HG03159 (cell line): ENCODE measurements at regions not wholly inside any gene's neighbourhood (a gene's known extent, or its start where the extent isn't known, plus 50 kb on each side); places are given as distances from the start of the nearest gene placed in this dataset.

Source experiments
- ATAC-seq: cut with Tn5 transposase; IDR thresholded peaks from one replicate; pipeline ENCODE4 v1.9.1; 2021; ENCODE audit warnings: mild to moderate bottlenecking, moderate library complexity; ENCODE audit not compliant: unreplicated experiment

DNA sequence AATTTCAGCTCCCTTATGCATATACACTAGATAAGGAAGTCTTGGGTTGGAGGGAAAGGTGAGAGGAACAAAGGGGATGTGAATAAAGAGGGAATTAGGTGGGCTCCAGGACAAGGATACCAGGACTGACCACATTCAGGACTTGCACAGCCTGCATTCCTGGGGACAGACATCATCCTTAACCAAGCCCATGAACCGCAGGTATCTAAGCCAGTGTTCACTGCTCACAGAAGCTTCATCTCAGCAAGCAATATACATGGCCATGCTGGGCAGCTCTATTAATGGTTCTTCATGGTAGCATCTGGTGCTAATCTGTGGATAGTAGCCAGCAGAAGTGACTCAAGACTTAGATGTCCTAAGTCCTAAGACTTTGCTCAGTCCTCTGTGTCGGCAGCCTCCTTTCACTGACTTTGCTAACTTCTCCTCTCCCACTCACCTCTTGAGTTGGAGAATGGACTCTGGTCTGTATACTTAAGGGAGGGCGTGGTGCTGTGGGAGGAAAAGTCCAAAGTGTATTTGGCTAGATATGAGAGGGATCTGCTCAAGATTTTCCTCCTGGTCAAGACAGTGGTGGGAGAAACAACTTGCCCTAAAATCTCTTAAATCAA lies 136.1 kb downstream of the ASCL1 start:
- ATAC-seq: no peak

DNA sequence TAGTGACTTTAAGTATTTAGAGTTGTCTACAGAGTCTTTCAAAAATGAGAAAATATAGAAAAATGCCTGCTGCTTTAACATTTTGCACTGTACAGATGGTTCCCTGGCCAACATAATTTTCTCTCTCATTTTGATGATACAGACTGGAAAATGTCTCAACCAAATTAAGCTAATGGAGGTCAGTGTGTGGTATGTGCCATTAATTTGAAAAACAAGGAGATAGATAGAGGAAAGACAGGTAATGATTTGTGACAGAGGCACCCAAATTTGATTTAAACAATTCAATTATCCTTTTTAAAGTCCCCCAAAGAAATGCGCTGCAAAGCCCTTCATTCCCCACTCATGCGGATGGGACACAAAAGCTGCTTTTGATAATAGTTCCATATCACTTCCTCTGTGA lies 140.0 kb downstream of the ASCL1 start:
- no peak for ATAC-seq

DNA sequence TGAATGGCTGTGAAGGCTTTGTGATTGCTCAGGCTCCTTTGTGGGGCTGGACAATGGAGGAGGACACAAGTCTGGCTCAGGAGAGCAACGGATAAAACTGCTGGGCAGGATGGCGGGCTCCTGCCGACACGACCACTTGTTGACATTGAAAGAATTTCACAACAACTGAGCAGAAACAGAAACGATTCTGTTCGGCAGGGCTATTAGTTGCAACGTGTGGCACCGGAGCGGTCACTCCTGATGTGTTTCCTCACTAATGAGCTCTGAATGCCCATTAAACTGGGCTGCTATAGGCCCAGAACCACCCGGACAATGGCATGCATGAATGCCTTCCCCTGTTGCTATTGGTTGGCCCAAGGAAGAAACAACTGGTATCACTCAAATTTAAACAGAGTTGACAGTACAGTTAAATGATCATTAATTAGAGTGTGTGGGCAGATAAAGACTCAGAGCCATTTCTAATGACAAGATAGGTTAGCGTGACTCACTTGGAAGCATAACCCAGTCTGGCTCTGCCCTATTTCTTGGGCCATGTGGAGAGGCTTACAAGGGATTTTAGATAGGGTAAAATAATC lies 142.9 kb downstream of the ASCL1 start:
- ATAC-seq: no peak

DNA sequence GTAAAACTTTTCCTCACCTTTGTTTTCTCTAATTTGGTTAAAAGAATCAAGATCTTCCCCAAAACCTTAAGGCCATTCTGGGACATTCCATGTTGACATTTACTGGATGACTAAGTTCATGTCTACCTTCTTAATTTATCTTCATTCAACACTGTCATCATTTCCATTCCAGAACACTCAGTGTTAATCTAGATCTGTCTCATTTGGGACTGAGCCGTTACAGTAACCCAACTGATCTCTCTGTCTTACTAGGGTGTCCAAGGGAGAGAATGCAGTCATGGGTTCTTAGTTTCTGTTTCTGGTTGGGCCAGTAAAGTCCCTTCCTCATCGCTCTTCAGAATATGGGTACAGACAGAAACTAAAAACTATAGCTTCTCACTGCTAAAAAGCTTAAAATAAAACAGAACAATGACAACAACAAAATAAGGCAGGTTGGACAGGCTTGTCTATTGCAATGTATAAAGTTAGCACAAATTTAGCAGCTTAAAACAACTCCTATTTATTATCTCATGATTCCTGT lies 144.8 kb downstream of the ASCL1 start:
- peak; percentile 81 for ATAC-seq

DNA sequence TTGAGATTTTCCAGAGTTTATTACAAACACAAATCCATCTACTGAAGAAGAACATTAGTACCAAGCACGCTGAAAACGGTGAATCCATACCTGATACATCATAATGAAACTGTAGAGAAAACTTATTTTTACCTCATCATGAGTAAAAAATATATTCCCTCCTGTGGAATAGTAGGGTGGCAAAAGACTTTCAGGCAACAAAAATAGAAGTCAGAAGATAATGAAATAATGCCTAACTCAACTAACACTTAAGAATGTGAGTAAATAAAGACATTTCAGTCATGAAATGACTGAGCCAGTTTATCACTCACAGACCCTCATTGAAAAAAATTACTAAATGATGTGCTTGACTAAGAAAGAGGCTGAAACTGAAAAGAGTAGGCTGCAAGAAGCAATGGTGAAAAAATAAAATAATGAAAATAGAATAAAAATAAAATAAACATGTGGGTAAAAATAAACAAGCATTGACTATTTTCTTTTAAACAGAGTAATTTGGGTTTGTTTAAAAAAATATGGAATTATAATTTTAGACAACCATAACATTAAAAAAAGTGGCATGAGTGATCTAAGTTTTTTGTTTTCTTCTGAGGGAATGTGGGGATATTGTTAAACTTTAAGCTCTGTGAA lies 148.6 kb downstream of the ASCL1 start:
- peak; percentile 48 for ATAC-seq

DNA sequence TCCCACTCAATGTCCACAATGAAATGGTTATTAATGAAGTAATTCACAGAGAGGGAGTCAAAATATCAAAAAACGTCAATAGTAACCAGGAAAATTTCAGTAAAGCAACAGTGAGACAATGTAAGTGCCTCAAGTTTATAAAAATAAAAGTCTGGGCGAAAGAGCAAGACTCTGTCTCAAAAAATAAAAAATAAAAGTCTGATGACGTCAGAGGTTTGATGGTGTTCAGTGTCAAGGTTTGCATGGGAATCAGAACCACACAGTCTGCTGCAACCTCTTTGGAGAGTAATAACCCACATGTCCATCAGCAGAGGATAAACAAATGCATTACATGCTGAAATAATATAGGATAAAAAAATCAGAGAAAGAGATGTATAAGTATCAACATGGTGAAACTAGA lies 152.4 kb downstream of the ASCL1 start:
- no peak for ATAC-seq

DNA sequence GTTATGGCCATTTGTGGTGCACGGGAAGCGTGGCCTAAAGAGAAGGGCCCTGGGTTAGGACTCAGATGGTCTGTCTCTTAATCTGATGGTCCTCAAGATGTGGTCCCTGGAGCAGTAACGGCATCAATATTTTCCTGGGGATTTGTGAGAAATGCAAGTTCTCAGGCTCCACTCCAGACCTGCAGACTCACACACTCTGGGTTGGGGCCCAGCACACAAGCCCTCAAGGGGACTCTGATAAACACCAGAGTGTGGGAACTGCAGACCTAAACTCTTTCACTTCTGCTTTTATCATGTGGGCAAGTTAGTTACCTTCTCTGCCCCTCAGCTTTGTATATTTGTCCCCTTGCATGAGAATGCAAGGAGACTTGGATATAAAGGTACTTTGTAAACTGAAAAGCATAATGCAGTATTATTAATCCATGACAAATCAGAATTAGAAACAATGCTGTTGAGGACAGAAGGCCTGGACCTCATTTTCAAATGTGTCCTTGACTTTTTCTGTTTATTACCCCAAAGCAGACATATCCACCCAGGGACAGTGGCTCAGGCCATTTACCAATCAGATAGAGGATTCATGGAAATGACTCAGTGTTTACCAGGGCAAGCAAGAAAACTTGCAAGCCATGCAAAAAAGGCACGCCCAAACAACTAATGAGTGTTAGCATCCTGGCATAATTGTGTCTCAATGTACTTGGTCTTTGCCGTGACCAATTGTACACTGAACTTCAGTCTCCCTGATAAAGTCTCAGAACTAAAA lies 157.0 kb downstream of the ASCL1 start:
- ATAC-seq: peak; percentile 99

DNA sequence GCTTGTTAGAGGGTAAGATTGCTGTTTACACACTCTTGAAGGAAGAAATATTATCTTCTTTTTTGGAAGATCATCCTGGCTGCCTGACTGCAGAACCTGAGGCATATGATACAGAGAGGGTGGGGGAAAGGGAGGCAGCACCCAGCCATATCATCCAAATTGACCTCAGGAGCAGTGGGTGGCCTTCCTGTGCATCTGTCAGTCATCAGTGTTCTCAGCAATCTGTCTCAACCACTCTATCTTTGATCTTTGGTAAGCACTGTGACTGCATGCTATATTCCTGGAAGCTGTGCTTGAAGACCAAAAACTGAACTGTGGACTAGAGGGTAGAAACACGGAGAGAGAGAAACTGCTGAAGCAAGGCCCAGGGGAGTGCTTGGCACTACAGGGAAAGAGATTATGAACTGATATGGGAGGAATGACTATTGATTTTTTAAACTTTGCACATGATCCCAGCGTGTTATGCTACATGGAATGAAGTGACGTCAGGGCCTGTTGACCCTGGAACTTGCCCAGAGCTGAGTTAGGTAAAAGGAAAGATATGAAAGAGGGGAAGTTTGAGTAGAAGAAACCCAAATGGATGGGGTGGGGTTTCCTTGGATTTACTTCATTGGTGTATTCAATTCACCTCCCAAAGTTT lies 171.5 kb downstream of the ASCL1 start:
- no peak for ATAC-seq

DNA sequence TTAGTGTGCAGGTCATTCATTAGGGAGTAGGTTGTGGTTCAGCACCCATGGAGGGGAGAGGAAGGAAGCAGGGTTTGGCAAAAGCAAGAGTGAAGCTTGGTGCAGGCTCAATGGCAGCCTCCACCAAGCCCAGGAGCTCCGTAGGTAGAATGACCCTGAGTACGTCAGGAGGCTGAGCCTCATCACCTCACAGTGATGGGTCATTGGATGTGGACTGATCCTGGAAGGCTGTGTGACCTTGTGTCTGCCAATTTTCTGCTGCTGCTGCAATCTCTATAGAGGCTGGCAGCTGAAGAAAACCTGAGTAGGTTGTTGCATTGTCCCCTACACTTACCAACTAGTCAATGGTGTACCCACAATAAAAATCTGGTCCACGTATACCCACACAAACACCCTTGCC lies 173.1 kb downstream of the ASCL1 start:
- ATAC-seq: no peak

DNA sequence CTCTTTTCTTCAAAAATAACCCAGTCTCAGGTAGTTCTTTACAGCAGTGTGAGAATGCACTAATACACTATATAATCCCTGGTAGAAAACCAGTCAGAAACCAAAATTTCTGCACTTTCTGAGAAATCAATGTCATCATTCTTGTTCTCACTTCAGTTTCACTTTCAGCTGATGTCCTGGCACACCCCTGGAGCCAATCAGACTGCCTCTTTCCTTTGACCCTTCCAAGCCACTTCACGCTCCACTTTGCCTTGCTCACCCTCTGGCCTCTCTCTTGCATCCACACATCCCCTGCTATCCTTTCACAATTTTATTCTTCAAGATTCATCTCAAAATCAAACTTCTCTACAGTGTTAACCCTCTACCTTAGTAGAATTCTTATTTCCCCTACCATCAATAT lies 181.1 kb downstream of the ASCL1 start:
- ATAC-seq: no peak

DNA sequence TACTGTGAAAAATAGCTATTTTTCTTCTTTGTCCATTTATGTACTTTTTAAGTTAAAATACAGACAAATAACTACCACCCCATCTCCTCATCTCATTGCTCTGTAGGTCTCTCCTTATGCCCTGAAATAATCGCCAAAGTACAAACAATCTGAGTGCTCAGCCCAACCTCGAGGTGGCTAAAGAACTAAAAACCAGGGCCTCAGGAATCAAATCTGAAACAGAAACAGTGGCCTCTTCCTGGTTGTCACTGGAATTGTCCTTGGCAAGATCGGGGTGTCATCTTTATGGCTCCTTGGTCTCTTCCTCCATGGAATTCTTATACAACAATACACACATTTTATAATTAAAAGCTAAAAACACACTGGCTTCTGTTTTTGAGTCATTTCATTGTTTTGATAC lies 182.4 kb downstream of the ASCL1 start:
- no peak for ATAC-seq

DNA sequence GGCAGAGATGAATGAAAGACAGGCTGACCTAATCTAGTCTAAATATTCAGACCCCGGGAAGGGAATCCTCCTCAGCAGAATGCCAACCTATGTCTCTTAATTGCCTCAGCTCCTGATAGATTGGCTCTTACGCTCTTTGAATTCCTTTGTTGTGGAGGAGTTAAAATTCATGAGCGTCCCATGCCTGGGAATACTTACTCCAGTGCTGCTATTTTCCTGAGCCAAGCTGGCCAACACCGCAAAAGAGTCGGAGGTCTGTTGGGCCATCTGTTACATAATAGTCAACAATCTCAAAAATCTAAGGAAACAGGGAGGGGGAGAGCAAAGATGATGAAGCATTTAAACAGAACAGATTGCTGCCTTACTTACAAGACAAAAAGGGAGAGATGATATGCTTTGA lies 182.8 kb downstream of the ASCL1 start:
- no peak for ATAC-seq

DNA sequence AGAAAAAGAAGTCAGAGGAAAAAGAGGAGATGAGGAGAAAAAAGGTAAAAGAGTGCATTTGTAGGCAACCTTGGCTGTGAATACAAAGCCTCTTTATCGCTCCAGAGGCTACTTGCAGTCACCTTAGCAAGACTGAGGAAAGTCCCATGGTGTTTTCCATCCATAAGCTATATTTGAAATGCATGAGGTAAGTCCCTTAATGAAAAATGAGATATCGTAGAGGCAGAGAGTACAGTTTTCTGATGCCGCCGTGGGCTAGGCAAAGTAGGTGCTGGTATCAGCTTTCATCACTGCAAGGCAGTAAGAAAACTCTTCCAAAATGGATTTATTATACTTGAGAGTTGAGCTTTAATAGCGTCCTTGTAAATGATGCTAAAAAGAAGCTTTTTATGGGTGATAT lies 186.8 kb downstream of the ASCL1 start:
- ATAC-seq: no peak

DNA sequence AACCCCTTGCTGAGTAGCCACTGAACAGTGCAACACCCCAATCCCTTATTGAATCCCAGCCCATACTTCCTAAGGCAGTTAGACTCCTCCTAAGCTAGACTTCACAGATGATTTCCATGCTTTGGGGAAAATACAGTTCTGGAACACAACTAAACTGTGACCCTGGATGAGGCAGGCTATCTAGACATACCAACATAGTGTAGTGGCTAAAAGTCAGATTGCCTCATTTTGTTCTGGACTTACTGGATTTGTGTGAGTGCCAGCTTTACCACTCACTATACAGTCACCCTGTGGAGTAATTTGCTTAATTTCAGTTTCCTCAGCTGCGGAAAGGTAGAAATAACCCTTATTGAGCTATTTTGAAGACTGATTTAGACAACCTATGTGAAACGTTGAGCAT lies 203.1 kb downstream of the ASCL1 start:
- no peak for ATAC-seq

DNA sequence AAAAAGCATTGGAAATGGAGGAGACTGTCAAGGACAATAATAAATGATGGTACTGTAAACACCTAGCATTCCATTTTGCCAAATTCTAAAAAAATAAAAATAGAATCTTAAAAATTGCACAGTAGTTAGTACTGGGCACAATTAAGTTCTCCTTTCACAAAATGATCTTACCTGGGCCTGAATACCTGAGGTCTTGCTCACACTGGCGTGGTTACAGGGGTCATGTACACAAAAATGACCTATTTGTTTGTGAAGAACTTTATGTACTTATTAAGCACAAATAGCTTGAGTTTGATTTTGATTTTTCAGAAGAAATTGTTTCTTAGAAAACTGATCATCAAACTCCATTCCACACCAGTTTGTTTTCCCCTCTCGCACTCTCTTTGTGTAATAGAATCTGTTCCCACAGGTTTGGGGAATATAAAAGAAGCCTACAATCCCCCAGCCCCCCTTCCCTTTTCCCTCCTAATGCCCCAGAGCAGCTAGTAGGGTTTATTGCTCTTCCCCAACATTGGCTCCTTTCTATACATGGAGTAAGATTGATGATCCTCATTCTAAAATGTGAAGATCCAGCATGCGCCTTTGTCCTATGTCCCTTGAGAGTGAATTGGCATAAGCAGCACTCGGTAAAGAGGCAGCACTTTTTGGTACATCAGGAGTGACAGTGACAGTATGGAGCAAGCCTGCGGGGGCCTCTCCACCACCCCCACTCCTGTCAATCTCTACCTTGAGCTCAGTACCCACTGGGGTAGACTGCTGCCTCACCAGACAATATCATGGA lies 204.3 kb downstream of the ASCL1 start:
- no peak for ATAC-seq

DNA sequence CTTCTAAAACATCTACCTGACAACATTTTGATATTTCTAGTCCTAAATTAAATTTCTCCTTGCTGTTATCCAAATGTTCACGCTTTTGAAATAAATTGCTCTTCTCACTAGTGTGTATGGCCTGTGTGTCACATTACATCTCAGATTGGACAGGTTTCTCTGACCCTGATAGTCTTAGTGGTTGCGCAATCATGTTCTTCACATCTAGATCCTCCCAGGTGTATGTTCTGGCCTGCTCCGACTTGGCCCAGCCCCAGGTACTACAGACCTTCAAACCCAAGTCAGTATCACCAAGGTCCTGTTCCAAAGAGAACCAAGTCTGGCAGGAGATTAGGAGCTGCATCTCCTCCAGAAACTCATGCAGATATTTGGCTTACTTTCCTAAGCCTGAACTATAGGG lies 209.5 kb downstream of the ASCL1 start:
- no peak for ATAC-seq

DNA sequence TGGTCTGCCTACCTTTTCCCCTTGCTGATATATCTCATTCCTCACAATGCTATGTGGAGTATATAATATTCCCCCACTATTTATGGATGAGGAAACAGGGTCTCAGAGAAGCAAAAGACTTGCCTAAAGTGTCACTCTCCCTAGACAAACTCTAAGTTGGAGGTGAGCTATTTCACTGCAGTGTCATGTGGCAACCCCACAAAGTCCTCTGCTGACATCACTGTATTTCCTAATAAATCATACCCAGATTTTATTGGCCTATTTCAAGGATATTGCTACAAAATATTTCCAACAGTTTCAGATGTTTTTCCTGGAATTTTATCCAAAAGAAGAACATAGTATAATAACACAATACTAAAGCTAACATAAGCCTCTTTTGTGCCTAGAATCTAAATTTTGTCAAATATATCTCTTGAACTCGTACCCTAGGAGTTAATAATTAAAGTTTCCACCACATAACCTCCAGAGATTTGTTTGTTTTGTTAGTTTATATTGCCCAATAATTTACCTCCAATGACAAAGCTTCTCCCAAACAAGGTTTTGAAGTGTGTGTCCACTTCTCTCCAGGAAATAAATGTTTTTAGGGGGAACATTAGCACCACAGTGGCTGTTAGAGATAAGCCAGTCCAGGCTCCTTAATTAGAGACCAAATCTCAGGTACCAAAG lies 215.1 kb downstream of the ASCL1 start:
- no peak for ATAC-seq

DNA sequence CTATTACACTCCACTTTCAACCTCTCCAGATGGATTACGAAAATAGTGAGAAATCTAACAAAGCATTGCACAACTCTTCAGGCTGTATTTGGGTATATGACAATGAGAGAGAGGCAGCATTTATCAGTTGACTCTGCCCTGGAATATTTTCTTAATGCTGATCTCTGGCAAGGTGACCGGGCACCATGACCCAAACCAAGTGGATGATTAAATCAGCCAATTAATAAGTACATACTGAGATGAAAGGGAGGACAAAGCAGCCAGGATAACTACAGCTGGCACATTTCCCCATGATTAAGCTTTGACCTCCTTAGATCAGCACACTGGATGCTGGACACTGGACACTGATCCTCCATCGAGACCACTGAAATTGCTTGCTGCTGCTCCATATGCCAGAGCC lies 218.2 kb downstream of the ASCL1 start:
- ATAC-seq: no peak

DNA sequence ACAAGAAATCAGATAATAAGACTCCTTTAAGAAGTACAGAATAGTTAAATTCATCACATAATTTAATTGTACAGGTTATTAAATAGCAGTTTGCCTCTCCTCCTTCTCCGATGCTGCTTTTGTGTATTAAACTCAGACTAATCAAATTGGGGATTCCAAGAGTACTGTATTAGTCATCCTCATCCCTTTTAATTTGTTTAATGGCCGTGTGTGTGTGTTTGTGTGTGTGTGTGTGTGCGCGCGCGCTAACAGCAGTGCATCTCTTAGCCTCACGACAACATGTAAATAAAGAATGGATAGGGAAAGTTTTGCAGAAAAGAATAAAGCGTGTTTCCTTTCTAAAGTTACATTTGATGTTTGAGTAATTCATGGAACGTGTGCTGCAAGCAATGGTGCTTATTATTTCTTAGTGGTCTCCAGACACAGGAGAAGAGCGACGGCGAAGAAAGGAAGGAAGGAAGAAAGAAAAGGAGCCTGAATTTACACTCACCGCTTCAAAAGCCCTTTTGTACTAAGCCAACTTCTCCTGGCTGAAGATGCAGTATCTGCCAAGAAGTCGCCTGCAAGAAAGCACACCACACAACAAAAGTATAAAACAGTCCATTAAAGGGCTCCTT lies 220.3 kb downstream of the ASCL1 start:
- ATAC-seq: no peak
